Stimulated activated CD8-positive, alpha-beta memory T cell treated with anti-CD3 and anti-CD28 coated beads, Interleukin-4, amount 100 ng/mL, for 4 hours (primary cell): ENCODE measurements at regions not wholly inside any gene's neighbourhood (a gene's known extent, or its start where the extent isn't known, plus 50 kb on each side); places are given as distances from the start of the nearest gene placed in this dataset.

Experiments used
- DNase-seq, 2 donors: peaks; one replicate each; pipeline ENCODE4 v3.0.0-alpha.2; 2020; ENCODE audit warnings: low read depth in 2 of 2, low spot score in 1 of 2

GRCh38 chr16:16782153-16782552 is 403.2 kb downstream of the NPIPA7 start:
- no peak for DNase-seq

GRCh38 chr16:16788004-16788403 is 409.1 kb downstream of the NPIPA7 start:
- DNase-seq, result no peak

GRCh38 chr16:16790597-16790996 is 411.7 kb downstream of the NPIPA7 start:
- no peak for DNase-seq

- no peak for DNase-seq
Observed at GRCh38 chr16:16791051-16791450, 412.1 kb downstream of the NPIPA7 start.

GRCh38 chr16:16797239-16797638 is 418.3 kb downstream of the NPIPA7 start:
- no peak for DNase-seq

- DNase-seq, result no peak
Observed at GRCh38 chr16:16798504-16798903, 419.6 kb downstream of the NPIPA7 start.

- no peak for DNase-seq
Observed at GRCh38 chr16:16805809-16806208, 426.9 kb downstream of the NPIPA7 start.

- no peak for DNase-seq
Observed at GRCh38 chr16:16815641-16816040, 436.7 kb downstream of the NPIPA7 start.

GRCh38 chr16:16817196-16817595 is 438.3 kb downstream of the NPIPA7 start:
- DNase-seq, result no peak

GRCh38 chr16:16821261-16821660 is 442.3 kb downstream of the NPIPA7 start:
- no peak for DNase-seq

- DNase-seq, result no peak
Observed at GRCh38 chr16:16828913-16829398, 450.0 kb downstream of the NPIPA7 start.

- no peak for DNase-seq
Observed at GRCh38 chr16:16830401-16830800, 451.5 kb downstream of the NPIPA7 start.

GRCh38 chr16:16830973-16831372 is 452.0 kb downstream of the NPIPA7 start:
- no peak for DNase-seq

- no peak for DNase-seq
Observed at GRCh38 chr16:16833165-16833564, 454.2 kb downstream of the NPIPA7 start.

GRCh38 chr16:16850274-16850673 is 471.3 kb downstream of the NPIPA7 start:
- no peak for DNase-seq

- DNase-seq, result no peak
Observed at GRCh38 chr16:16857012-16857411, 478.1 kb downstream of the NPIPA7 start.

- no peak for DNase-seq
Observed at GRCh38 chr16:16857603-16858283, 478.8 kb downstream of the NPIPA7 start.

GRCh38 chr16:16861546-16861945 is 482.6 kb downstream of the NPIPA7 start:
- peak in 1 of 2 donors; percentile 7 for DNase-seq

GRCh38 chr16:16863672-16864071 is 484.7 kb downstream of the NPIPA7 start:
- no peak for DNase-seq

- no peak for DNase-seq
Observed at GRCh38 chr16:16864536-16864935, 485.6 kb downstream of the NPIPA7 start.

GRCh38 chr16:16865374-16865773 is 486.4 kb downstream of the NPIPA7 start:
- DNase-seq, result no peak

GRCh38 chr16:16867973-16868372 is 489.0 kb downstream of the NPIPA7 start:
- no peak for DNase-seq

GRCh38 chr16:16868727-16869126 is 489.8 kb downstream of the NPIPA7 start:
- DNase-seq, result no peak
